ENCODE measurements at regions not wholly inside any gene's neighbourhood (a gene's known extent, or its start where the extent isn't known, plus 50 kb on each side); places are given as distances from the start of the nearest gene placed in this dataset.

GRCh38 chr13:105709181-105709580 lies 826.3 kb downstream of the EFNB2 start:
- TF ChIP-seq CTCF (IDR thresholded peaks at IDR 0.05): no peak
- no peak for TF ChIP-seq POLR2A (IDR thresholded peaks at IDR 0.05)

Data from vagina (tissue), 2 donors.